Embryonic facial prominence (tissue), 1 donor: ENCODE measurements at regions not wholly inside any gene's neighbourhood (a gene's known extent, or its start where the extent isn't known, plus 50 kb on each side); places are given as distances from the start of the nearest gene placed in this dataset.

Source experiments
- DNase-seq: peaks from one replicate; pipeline ENCODE4 v3.0.0-alpha.2; 2016; ENCODE audit errors: extremely low spot score

GRCh38 chr17:55829995-55830612 lies 79.3 kb downstream of the PCTP start:
- no peak for DNase-seq

- DNase-seq: no peak
Observed at GRCh38 chr17:55830699-55831471, 80.0 kb downstream of the PCTP start.

DNA sequence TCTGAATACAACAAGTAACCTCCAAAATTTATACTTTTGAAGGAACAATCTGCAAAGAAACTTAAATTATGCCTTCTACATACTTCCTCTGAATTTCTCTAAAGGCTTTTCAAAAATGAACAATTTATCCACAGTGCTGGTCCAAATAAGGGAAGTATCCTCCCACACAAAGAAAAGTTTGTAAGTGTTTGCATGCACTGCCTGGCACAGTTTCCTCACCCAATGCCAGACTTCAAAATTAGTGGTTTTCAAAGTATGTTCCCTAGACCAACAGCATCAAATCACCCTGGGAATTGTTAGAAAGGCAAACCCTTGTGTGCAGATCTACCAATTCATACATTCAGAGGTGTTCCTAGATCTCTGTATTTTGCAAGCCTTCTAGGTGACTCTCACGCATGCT lies 82.5 kb downstream of the PCTP start:
- no peak for DNase-seq

GRCh38 chr17:55842405-55843158 lies 91.7 kb downstream of the PCTP start:
- DNase-seq: no peak

GRCh38 chr17:55843785-55844184 lies 92.9 kb downstream of the PCTP start:
- no peak for DNase-seq

GRCh38 chr17:55845385-55845784 lies 94.5 kb downstream of the PCTP start:
- DNase-seq: peak; percentile 52

- DNase-seq: no peak
Observed at GRCh38 chr17:55846745-55847144, 95.9 kb downstream of the PCTP start.

- DNase-seq: no peak
Observed at GRCh38 chr17:55852734-55853133, 101.9 kb downstream of the PCTP start.

- DNase-seq: no peak
Observed at GRCh38 chr17:55859301-55859795, 108.5 kb downstream of the PCTP start.

- no peak for DNase-seq
Observed at GRCh38 chr17:55865072-55865762, 114.4 kb downstream of the PCTP start.

DNA sequence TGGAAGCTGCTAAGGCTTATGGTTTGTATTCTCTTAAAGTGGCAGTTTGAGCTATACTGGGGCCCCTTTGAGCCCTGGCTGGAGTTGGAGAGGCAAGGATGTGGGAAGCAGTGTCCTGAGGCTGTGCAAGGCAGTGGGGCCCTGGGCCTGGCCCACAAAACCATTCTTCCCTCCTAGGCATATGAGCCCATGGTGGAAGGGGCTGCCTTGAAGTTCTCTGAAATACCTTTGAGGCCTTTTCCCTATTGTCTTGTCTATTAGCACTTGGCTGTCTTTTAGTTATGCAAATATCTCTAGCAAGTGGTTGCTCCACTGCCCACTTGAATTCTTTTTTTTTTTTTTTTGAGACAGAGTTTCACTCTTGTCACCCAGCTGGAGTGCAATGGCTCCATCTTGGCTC lies 119.2 kb downstream of the PCTP start:
- no peak for DNase-seq

DNA sequence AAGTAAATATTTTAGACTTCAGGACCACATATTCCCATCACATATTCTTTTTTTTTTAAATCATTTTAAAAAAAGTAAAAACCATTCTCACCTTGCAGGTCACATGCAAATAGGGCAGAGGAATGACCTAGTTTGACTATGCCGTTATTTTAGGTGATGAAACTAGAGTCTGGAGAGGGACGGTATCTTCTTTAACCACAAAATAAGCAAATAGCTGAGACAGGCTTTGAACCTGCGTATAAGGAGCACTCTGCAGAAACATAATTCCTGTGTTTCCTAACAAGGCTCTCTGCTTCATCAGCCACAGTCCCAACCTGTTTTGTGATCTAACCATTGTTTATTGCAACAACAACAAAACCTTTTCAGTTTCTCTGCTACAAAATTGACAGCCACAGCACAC lies 121.5 kb downstream of the PCTP start:
- DNase-seq: no peak

DNA sequence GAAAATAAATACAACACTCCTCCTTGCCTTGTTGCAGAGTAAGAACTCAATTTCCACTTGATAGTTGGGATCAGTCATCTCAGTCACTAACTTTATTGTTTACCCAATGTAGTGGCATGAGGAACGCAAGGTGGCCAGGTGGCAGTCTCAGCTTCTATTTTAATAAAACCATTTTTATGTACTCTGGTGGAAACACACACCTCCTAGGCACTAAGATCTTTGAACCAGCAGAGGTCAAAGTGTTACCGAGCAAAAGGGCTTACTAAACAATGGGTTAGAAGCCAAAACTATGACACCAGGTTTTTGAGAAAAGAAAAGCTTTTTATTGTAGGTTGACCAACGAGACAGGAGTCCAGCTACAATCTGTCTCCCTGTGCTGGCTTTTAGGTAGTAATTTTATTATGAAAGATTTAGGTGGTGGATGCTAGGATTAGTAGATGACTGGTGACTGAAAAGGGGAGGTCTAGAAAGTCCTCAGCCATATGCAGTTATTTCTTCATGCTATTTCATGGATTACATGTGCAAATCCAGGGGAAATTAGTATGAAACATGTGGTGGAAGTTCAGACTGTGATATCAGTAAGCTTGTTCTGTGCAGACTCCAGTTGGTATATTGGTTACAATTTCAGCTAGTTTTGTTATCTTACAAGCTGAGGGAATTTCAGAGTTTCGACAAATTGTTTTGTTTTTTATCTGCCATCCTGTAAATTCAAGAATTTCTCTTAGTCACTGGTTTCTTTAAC lies 122.3 kb downstream of the PCTP start:
- DNase-seq: no peak

DNA sequence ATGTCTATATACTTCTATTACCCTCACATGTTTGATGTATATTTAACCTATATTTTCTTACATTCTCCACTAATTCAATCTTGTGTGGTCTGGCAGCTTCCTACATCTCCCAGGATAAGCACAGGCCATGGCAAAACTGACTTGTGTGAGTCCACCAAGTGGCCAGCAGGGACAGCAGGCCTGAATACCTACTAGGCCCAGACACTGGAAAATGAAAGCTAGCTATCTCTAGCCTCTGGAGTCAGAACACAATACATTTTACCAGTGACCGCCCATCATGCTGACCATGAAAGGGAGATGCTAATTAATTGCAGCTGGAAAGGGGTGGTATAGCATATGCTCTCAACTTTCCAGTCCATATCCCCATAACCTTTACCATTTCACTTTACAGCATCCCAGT lies 132.3 kb downstream of the PCTP start:
- no peak for DNase-seq

GRCh38 chr17:55887531-55887930 lies 136.7 kb downstream of the PCTP start:
- no peak for DNase-seq

- no peak for DNase-seq
Observed at GRCh38 chr17:55889271-55889670, 138.4 kb downstream of the PCTP start.

DNA sequence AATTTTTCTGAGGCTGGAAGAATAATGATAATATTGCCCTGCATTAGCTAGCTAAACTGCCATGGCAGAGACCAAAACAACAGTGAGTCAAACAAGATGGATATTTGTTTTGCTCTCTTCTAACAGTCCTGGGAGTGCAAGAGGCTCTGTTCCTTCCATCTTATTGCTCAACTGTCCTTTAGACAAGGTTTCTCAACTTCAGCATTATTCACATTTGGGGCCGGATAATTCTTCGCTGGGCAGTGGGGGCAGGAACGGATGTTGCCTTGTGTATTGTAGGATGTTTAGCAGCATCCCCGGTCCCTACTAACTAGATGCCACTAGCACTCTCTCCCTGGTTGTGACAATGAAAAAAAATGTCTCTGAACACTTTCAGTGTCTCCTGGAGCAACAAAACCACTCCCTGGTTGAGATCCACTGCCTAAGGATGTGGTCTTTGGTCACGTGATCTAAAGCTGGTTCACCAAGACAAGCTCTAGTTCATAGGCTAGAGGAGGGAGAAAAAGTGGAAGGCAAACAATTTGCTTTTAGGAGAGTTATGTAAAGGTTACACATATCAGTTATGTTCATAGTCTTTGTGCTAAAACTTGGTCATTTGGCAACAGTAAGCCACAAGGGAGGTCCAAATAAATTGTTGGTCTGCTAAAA lies 144.4 kb downstream of the PCTP start:
- DNase-seq: no peak

- DNase-seq: no peak
Observed at GRCh38 chr17:55897301-55897700, 146.4 kb downstream of the PCTP start.

GRCh38 chr17:55898195-55898594 lies 147.3 kb downstream of the PCTP start:
- DNase-seq: no peak

- no peak for DNase-seq
Observed at GRCh38 chr17:55900188-55900587, 149.3 kb downstream of the PCTP start.
